ENCODE measurements at regions not wholly inside any gene's neighbourhood (a gene's known extent, or its start where the extent isn't known, plus 50 kb on each side); places are given as distances from the start of the nearest gene placed in this dataset.

DNA sequence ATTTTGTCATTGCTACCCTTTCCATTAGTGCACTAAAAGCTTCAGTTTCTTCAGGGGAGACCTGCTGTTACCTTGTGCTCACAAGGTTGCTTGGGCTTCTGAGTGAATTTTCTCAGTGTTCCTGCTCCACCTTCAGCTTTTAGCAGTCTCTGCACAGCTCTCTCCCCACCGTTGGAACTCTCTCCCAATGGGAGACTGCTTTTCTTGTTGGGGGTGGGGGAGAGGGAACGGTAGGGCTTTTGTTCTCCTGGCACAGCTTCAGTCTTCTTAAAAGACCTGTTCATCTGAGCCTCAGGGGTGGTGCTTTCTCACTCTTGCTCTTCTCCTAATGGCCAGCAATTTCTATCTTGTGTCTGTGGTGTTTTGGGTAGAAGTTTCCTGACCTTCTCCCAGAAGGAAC is 915.7 kb downstream of the EFNA5 start (continued):
- TF ChIP-seq TCF7L2 (IDR thresholded peaks at IDR 0.05; ENCODE audit: borderline replicate concordance, extremely low read depth, insufficient read depth, insufficient read length) (no peak), ELF1 (IDR thresholded peaks at IDR 0.05; ENCODE audit: borderline replicate concordance, low read depth) (no peak), SIN3A (IDR thresholded peaks at IDR 0.05; ENCODE audit: low read depth) (no peak)

- DNase-seq (ENCODE audit: low read depth, low spot score) (no peak), ATAC-seq (no peak)
- H3K36me3 ChIP-seq (ENCODE audit: control insufficient read depth in 1 of 2, insufficient read depth in 2 of 2, low read length in 2 of 2), result no peaks in the 10 kb centered on the region
- ChIA-PET CTCF (no interaction called here), POLR2A (no interaction called here), RAD21 (ENCODE audit: low non-redundant PET in 1 of 2, low total read pairs in 2 of 2, uncharacterized antibody in 2 of 2, unreplicated experiment in 2 of 2) (no interaction called here)
- intact Hi-C loops (cut with micrococcal nuclease), result no loop called here
- H4K20me1 ChIP-seq (ENCODE audit: insufficient read depth), result no peaks in the 10 kb centered on the region
- H3K9ac ChIP-seq (ENCODE audit: low read length), result no peak overlapping the region
- H3K9me3 ChIP-seq (ENCODE audit: control insufficient read depth in 1 of 2, insufficient read depth in 1 of 2, low read depth in 1 of 2, low read length in 2 of 2), result no peaks in the 10 kb centered on the region
- H3K27me3 ChIP-seq (ENCODE audit: insufficient read depth, low read length), result no peaks in the 10 kb centered on the region
- H3K79me2 ChIP-seq (ENCODE audit: insufficient read depth, low read length), result no peaks in the 10 kb centered on the region
- H3K4me1 ChIP-seq (ENCODE audit: control insufficient read depth in 1 of 2, insufficient read depth in 2 of 2, low read length in 2 of 2), result no peaks in the 10 kb centered on the region
- no peak overlapping the region for H2AFZ ChIP-seq (ENCODE audit: low read depth, low read length, poor library complexity, severe bottlenecking)
- H3K4me2 ChIP-seq (ENCODE audit: low read length), result no peak overlapping the region
- TF ChIP-seq CBX3 (IDR thresholded peaks at IDR 0.05; ENCODE audit: low read depth), result no peak
- TF ChIP-seq ZBTB33 (IDR thresholded peaks at IDR 0.05; ENCODE audit: extremely low read depth, insufficient replicate concordance, low read length), result no peak
- no peak for TF ChIP-seq YY1 (IDR thresholded peaks at IDR 0.05; ENCODE audit: extremely low read depth, insufficient replicate concordance, low read depth, low read length)
- TF ChIP-seq FOSL1 (IDR thresholded peaks at IDR 0.05; ENCODE audit: low read depth), result no peak
- TF ChIP-seq RAD21 (IDR thresholded peaks at IDR 0.05; ENCODE audit: low read depth), result no peak
- TF ChIP-seq MAX (IDR thresholded peaks at IDR 0.05), result no peak
- no peak for TF ChIP-seq EZH2phosphoT487 (IDR thresholded peaks at IDR 0.05; ENCODE audit: borderline replicate concordance)
- no peak for TF ChIP-seq SIN3A (IDR thresholded peaks at IDR 0.05; ENCODE audit: low read depth)
- TF ChIP-seq POLR2AphosphoS5 (IDR thresholded peaks at IDR 0.05; ENCODE audit: low read depth, low read length), result no peak
- TF ChIP-seq SRF (IDR thresholded peaks at IDR 0.05; ENCODE audit: low read depth), result no peak
- no peak for TF ChIP-seq POLR2A (IDR thresholded peaks at IDR 0.05; ENCODE audit: borderline replicate concordance, extremely low read depth, insufficient read depth, insufficient read length)
- TF ChIP-seq CEBPB (IDR thresholded peaks at IDR 0.05; ENCODE audit: low read depth), result no peak
- TF ChIP-seq JUND (IDR thresholded peaks at IDR 0.05), result no peak
- no peak overlapping the region for H3K4me3 ChIP-seq (replicated peaks in 1 of 2; ENCODE audit: low read depth in 1 of 2, low read length in 2 of 2)
- no peak overlapping the region for H3K27ac ChIP-seq (ENCODE audit: low read depth, low read length)
- no TSS peak for BruUV-seq (replicated peaks)
- no peaks in the 10 kb centered on the region for H3K9me2 ChIP-seq (ENCODE audit: insufficient read depth)
Measured at GRCh38 chr5:106749826-106750225, 920.9 kb downstream of the EFNA5 start.

All from HCT116 (cell line).